CD4-positive, alpha-beta T cell (primary cell): ENCODE measurements at regions not wholly inside any gene's neighbourhood (a gene's known extent, or its start where the extent isn't known, plus 50 kb on each side); places are given as distances from the start of the nearest gene placed in this dataset.
"Not testable (repeated sequence)": the region's sequence is repeated elsewhere in the genome, so short reads cannot be mapped to it uniquely, and the experiment has no call there.

Experiments used
- ATAC-seq: fragments of 200-7000 bp; cut with Tn5 transposase; one replicate; pipeline ENCODE4 v1.10.0; 2022; ENCODE audit warnings: mild to moderate bottlenecking; ENCODE audit not compliant: poor library complexity
- CTCF ChIA-PET: fragments of 350-600 bp; sonication (Branson Sonifier 250); formaldehyde crosslinking; loops from one replicate; lab custom pipeline; 2021; ENCODE audit warnings: antibody characterized with exemption, inconsistent platforms; lab: Charles Lee
- POLR2A ChIA-PET: fragments of 350-600 bp; sonication (Branson Sonifier 250); formaldehyde crosslinking; loops from one replicate; lab custom pipeline; 2021; ENCODE audit warnings: antibody characterized with exemption, inconsistent platforms; lab: Charles Lee
- DNase-seq, 14 experiments: peaks; one replicate each; pipeline ENCODE4 v3.0.0-alpha.2; 2013 to 2020; ENCODE audit warnings: mixed read lengths in 2 of 14
- H3K27ac ChIP-seq, 2 donors: one replicate each; pipeline versions ENCODE4 v1.5.1 to v1.7.0; 2013; ENCODE audit warnings: low read length in 2 of 2, low read depth in 1 of 2, mild to moderate bottlenecking in 1 of 2
- H3K27me3 ChIP-seq, 2 experiments: 1 replicate in 1 of 2; 2 replicates in 1 of 2; pipeline versions ENCODE4 v1.6.1 to v1.7.0; 2013; ENCODE audit warnings: low read length in 2 of 2, control low read depth in 1 of 2, mild to moderate bottlenecking in 1 of 2, moderate library complexity in 1 of 2; ENCODE audit not compliant: insufficient read depth in 2 of 2, control insufficient read depth in 1 of 2
- H3K36me3 ChIP-seq: one replicate; pipeline ENCODE4 v1.6.1; 2013; ENCODE audit warnings: low read length, control low read depth; ENCODE audit not compliant: insufficient read depth
- H3K4me1 ChIP-seq: one replicate; pipeline ENCODE4 v1.6.1; 2013; ENCODE audit warnings: low read length, control low read depth; ENCODE audit not compliant: insufficient read depth
- H3K4me3 ChIP-seq: one replicate; pipeline ENCODE4 v1.5.1; 2013; ENCODE audit warnings: mild to moderate bottlenecking, low read length, moderate library complexity
- H3K9me3 ChIP-seq, 2 experiments: 1 replicate in 1 of 2; 2 replicates in 1 of 2; pipeline versions ENCODE4 v1.6.1 to v1.7.0; 2013; ENCODE audit warnings: low read length in 2 of 2, mild to moderate bottlenecking in 2 of 2, control low read depth in 1 of 2, moderate library complexity in 1 of 2; ENCODE audit not compliant: control insufficient read depth in 1 of 2, insufficient read depth in 1 of 2
- H3K27ac Mint-ChIP-seq: one replicate; pipeline ENCODE4 v1.8.0; 2020; ENCODE audit warnings: mixed read lengths
- H3K27me3 Mint-ChIP-seq: one replicate; pipeline ENCODE4 v1.8.0; 2021; ENCODE audit warnings: mixed read lengths
- H3K36me3 Mint-ChIP-seq: one replicate; pipeline ENCODE4 v1.8.0; 2021; ENCODE audit warnings: low read depth, mixed read lengths
- H3K4me1 Mint-ChIP-seq: one replicate; pipeline ENCODE4 v1.8.0; 2021; ENCODE audit warnings: low read depth, mixed read lengths
- H3K4me3 Mint-ChIP-seq: one replicate; pipeline ENCODE4 v1.8.0; 2020; ENCODE audit warnings: mild to moderate bottlenecking, mixed read lengths
- H3K9me3 Mint-ChIP-seq: one replicate; pipeline ENCODE4 v1.8.0; 2020; ENCODE audit warnings: mixed read lengths
- CTCF ChIP-seq: fragments of 200-600 bp; IDR thresholded peaks from one replicate; pipeline ENCODE4 v1.8.0; 2022; ENCODE audit warnings: antibody characterized with exemption, mild to moderate bottlenecking
- intact Hi-C, 2 experiments: fragments of 100-400 bp; cut with DNase I in 1 of 2; cut with micrococcal nuclease in 1 of 2; formaldehyde crosslinking; loops; one replicate each; pipeline versions ENCODE4 v1.15.1 to v1.9.0; 2023 to 2025; cut with DNase I, micrococcal nuclease

DNA sequence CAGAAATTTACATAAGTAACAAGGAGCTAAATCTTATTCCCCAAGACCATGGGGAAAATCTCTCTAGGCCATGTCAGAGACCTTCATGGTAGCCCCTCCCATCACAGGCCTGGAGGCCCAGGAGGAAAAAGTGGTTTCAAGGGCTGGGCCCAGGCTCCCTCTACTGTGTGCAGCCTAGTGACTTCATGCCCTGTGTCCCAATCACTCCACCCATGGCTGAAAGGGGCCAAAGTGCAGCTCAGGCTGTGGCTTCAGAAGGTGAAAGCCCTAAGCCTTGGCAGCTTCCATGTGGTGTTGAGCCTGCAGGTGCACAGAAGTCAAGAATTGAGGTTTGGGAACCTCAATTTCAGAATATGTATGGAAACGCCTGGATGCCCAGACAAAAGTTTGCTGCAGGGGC, 1612.7 kb upstream of the SLC39A10 start:
- TF ChIP-seq CTCF: no peak
- Mint-ChIP-seq H3K27me3 (no peaks in the 10 kb centered on the region), H3K4me3 (no peak overlapping the region), H3K4me1 (no peaks in the 10 kb centered on the region), H3K36me3 (no peaks in the 10 kb centered on the region), H3K9me3 (no peaks in the 10 kb centered on the region), H3K27ac (no peak overlapping the region)
- Histone ChIP-seq H3K9me3 (peaks cover 0 to 3% of the 10 kb centered on the region in 2 experiments), H3K27me3 (no peaks in the 10 kb centered on the region), H3K27ac (no peak overlapping the region), H3K4me1 (no peaks in the 10 kb centered on the region), H3K4me3 (no peak overlapping the region), H3K36me3 (no peaks in the 10 kb centered on the region)
- no peak for DNase-seq
- ChIA-PET POLR2A (no interaction called here), CTCF (no interaction called here)
- no peak for ATAC-seq
- intact Hi-C loops: no loop called here

DNA sequence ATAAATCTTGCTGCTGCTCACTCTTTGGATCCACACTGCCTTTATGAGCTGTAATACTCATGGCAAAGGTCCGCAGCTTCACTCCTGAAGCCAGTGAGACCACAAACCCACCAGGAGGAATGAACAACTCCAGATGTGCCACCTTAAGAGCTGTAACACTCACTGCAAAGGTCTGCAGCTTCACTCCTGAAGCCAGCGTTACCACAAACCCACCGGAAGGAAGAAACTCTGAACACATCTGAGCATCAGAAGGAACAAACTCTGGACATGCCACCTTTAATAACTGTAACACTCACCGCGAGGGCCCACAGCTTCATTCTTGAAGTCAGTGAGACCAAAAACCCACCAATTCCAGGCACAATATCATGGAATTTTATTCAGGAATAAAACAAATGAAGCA, 1635.9 kb upstream of the SLC39A10 start:
- DNase-seq, CTCF ChIA-PET, POLR2A ChIA-PET, H3K36me3 Mint-ChIP-seq, ATAC-seq, H3K4me3 Mint-ChIP-seq, H3K4me3 ChIP-seq, H3K4me1 Mint-ChIP-seq, H3K27ac Mint-ChIP-seq, H3K36me3 ChIP-seq, H3K9me3 Mint-ChIP-seq, intact Hi-C loops, H3K4me1 ChIP-seq, H3K27ac ChIP-seq, H3K27me3 Mint-ChIP-seq, H3K27me3 ChIP-seq: not testable (repeated sequence)
- H3K9me3 ChIP-seq: peaks cover 0 to 12% of the 10 kb centered on the region in 2 experiments

- intact Hi-C loops: no loop called here
- ChIA-PET CTCF (no interaction called here), POLR2A (no interaction called here)
- Histone ChIP-seq H3K4me3 (no peak overlapping the region), H3K27me3 (no peaks in the 10 kb centered on the region), H3K36me3 (no peaks in the 10 kb centered on the region), H3K27ac (no peak overlapping the region), H3K9me3 (peaks cover 0 to 12% of the 10 kb centered on the region in 2 experiments), H3K4me1 (no peaks in the 10 kb centered on the region)
- Mint-ChIP-seq H3K4me3 (no peak overlapping the region), H3K36me3 (no peaks in the 10 kb centered on the region), H3K4me1 (no peaks in the 10 kb centered on the region), H3K9me3 (peaks cover 4% of the 10 kb centered on the region), H3K27me3 (no peaks in the 10 kb centered on the region), H3K27ac (no peak overlapping the region)
- ATAC-seq (no peak), DNase-seq (no peak)
- no peak for TF ChIP-seq CTCF
These were observed 1636.9 kb upstream of the SLC39A10 start for GRCh38 chr2:194020155-194020554.

DNA sequence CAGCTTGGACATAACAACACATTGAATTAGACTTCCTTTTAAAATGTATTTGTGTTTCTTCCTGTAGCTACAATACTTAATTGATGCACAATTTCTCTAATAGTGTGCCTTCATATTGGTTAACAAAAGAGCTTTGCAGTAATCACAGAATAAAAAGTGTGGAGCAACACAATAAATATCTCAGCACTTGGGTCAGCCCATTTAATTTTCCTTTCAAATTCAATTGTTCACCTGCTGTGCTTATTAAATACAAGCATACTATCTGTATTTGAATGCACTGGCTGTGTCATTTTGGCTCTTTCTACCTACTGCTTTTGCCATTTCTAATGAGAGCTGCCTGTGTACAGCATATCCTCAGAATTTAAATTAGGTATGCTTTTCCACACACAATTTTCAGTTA, 1641.3 kb upstream of the SLC39A10 start:
- DNase-seq (no peak), ATAC-seq (no peak)
- no peak for TF ChIP-seq CTCF
- H3K9me3 ChIP-seq: peaks cover 0 to 9% of the 10 kb centered on the region in 2 experiments
- no peak overlapping the region for H3K4me3 ChIP-seq
- Mint-ChIP-seq H3K27me3 (no peaks in the 10 kb centered on the region), H3K9me3 (peaks cover 3% of the 10 kb centered on the region), H3K4me1 (no peaks in the 10 kb centered on the region), H3K36me3 (no peaks in the 10 kb centered on the region), H3K27ac (no peak overlapping the region), H3K4me3 (no peak overlapping the region)
- H3K27me3 ChIP-seq: no peaks in the 10 kb centered on the region
- no peaks in the 10 kb centered on the region for H3K4me1 ChIP-seq
- intact Hi-C loops: no loop called here
- no peak overlapping the region for H3K27ac ChIP-seq
- CTCF ChIA-PET: interaction anchor here (1.2 kb wide), 1 partner anchor 20 kb away, joined by 3 read pairs; no protein-coding TSS in a partner anchor
- H3K36me3 ChIP-seq: no peaks in the 10 kb centered on the region
- POLR2A ChIA-PET: no interaction called here
